HG03342 (cell line): ENCODE measurements at regions not wholly inside any gene's neighbourhood (a gene's known extent, or its start where the extent isn't known, plus 50 kb on each side); places are given as distances from the start of the nearest gene placed in this dataset.
"Not testable (repeated sequence)": the region's sequence is repeated elsewhere in the genome, so short reads cannot be mapped to it uniquely, and the experiment has no call there.

Experiments used
- ATAC-seq: cut with Tn5 transposase; IDR thresholded peaks from one replicate; pipeline ENCODE4 v1.9.1; 2021; ENCODE audit warnings: mild to moderate bottlenecking, moderate library complexity; ENCODE audit not compliant: unreplicated experiment

DNA sequence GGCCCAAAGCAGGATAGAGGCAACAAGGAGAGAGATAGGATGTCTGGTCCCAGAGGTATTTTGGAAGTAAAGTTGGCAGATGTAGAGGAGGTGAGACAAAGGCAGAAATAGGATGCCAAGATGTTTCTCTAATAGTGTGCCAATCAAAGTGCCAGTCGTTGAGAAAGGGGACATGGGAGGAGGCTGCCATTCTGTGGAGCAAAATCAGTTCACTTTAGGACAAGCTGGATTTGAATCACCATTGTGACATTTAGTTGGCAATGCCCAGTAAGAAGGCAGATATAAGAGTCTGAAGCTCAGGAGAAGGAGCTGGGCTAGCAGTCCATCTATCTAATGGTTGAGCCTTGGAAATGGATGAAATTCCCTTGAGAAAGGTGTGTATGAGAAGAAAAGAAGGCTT lies 53.8 kb downstream of the ADRB2 start:
- no peak for ATAC-seq

DNA sequence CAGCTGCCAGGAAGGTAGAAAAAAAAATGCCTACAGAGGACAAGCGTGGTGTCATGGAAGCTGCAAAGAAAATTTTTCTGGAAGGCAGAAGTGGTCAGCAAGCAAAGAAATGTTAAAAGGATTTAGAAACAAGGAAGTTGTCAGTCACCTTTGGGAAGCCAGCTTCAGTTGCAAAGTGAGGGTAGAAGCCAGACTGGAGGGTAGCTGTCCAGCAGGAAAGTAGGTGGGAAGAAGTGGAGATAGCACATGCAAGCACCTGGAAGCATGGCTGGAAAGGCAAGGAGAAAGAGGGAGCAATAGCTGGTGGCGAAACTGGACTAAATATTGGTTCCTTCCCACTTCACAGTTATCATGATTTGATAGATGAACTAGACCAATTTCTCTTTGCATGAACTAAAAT lies 54.3 kb downstream of the ADRB2 start:
- ATAC-seq: no peak

DNA sequence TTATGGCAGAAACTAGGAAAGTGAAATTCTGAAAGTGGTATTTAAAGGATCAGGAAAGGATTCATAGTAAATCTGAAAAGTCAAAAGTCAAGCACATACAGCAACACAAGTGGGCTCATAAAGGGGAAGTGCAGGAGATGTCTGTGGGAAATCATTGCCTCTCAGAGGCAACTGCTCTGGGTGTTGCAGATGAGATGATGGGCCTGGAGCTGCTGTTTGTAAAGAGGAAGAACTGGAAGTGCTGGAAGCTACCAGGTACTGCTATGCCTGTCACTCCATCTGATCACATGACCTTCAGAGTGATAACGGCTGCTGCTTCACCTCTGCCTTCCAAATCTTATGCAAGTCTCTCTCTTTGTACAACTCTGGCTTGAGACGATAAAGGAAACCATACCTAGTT lies 55.9 kb downstream of the ADRB2 start:
- no peak for ATAC-seq

DNA sequence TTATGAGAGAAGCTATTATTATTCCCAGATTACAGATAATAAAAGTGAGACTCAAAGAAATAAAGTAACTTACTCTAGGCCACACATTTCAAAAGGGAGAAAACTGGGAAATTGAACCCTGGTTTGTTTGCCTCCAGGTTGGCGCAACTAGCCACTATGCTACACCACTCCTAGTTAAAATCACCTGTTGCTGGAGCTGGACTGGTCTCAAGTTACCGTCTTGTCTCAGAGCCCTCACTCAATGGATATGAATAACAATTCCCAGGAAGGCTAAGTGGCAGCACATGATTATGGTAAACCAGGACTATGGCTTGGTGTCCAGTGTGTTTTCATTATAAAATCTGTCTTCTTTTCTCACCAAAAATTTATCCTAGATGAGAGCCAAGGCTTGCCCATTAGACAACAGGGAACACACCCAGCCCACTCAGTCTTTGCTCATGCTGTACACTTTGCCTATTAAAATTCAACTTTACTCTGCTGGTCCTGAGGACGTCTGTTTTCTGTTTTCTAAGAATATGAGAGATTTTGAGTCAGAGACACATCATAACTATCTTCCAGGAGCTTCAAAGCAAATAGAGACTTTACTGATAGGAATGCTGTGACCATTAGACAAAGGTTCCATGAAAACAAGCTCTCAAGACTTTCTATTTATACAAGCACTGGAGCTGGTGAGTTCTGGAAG lies 58.1 kb downstream of the ADRB2 start:
- no peak for ATAC-seq

DNA sequence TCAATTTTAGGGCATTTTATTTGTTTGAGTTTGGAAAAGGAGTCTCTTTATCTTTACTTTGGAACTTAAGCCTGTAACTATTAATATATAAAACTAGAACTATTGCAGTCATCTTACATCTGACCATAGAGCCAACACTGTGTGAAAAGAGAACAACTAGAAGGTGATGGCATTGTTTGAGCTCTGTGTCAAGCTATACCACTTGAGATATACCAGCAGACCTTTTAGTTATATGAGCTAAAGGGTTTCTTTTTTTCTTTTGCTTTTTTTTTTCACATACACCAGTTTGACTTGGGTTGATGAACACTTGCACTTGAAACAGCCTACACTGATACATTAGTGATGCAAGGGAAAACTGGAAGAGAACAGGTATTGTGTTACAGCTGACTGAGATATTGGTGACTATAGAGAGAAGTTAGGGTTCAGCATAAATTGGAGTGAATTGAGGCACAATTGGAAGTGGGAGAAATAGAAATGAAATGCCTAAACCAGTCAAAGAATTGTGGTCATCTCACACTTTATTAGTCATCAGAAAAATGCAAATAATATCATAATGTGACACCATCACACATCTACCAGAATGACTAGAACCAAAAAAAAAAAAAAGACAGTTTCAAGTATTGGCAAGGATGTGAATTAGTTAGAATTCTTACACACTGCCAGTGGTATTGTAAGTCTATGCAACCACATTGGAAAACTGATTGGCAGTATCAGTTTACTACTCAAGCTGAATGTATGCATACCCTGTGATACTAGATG lies 60.9 kb downstream of the ADRB2 start:
- ATAC-seq: no peak

DNA sequence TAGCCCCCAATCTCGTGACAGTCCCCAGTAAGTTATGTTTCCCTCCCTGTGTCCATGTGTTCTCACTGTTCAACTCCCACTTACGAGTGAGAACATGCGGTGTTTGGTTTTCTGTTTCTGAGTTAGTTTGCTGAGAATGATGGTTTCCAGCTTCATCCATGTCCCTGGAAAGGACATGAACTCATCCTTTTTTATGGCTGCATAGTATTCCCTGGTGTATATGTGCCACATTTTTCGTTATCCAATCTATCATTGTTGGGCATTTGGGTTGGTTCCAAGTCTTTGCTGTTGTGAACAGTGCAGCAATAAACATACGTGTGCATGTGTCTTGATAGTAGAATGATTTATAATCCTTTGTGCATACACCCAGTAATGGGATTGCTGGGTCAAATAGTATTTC lies 63.5 kb downstream of the ADRB2 start:
- not testable (repeated sequence) for ATAC-seq

DNA sequence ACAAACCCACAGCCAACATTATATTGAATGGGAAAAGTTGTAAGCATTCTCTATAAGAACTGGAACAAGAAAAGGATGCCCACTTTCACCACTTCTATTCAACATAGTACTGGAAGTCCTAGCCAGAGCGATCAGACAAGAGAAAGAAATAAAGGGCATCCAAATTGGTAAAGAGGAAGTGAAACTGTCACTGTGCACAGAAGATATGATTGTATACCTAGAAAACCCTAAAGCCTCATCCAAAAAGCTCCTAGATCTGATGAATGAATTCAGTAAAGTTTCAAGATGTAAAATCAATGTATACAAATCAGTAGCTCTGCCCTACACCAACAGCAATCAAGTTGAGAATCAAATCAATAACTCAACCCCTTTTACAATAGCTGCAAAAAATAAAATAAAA lies 69.0 kb downstream of the ADRB2 start:
- not testable (repeated sequence) for ATAC-seq

DNA sequence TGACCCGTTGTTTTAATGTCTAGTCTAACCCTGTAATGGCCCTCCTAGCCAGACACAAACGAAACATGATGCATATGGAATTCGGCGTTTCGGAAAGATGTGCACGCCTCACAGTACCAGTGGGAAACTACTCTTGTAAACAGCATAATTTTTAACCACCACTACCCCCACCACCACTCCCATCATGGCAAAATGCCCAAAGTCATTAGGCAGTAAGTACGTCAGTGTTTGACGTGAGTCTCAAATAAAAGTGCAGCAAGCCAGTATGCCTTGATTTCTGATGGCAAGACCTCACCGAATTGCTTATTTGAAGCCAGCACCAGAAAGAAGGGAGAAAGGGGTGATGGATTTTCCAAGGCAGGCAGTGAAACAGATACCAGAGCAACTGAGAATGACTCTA lies 71.4 kb downstream of the ADRB2 start:
- no peak for ATAC-seq

DNA sequence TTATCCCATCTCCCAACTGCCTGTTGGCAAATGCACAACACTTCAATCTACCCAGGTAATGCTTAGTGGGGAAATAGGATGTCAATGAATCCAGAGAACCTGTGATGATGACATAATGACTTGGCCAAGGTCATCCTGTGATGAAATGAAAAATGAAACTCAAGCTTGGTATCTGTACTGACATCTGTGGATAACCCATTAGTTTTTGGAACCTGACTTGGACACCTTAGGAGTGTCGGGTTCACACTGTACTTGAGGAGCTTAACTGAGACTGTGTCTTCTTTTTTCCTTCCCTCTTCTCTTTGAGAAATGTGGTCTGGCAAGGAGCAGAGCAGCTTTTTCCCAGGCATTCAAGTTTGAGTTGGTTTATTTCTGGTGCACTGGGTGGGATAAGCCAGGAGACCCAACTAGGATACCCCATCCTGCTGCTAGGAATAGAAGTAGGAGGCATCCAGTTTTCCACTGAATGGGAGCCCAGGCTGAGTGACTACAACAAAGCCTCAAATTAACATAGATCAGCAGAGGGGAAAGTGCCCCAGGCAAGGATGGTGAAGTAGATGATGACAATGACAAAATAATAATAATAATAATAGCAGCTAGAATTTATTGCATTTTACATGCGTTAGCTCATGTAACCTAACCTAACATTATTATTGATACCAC lies 72.1 kb downstream of the ADRB2 start:
- no peak for ATAC-seq

DNA sequence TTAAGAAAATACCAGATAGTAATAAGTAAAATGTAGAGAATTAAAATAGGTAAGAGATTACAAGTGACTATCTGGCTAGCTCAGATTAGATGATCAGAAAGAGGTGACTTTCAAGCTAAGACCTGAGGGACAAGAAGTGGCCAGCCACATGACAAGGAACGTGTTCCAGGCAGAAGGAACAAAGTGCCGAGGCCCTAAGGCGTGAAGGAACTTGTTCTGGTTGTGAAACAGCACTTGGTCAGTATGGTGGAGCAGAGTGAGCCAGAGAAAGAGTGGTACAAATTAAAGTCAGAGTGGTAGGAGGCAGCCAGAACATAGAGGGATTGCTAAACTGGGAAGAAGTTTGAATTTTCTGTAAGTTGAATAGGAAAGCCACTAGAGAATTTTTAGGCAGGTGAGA lies 73.6 kb downstream of the ADRB2 start:
- no peak for ATAC-seq

DNA sequence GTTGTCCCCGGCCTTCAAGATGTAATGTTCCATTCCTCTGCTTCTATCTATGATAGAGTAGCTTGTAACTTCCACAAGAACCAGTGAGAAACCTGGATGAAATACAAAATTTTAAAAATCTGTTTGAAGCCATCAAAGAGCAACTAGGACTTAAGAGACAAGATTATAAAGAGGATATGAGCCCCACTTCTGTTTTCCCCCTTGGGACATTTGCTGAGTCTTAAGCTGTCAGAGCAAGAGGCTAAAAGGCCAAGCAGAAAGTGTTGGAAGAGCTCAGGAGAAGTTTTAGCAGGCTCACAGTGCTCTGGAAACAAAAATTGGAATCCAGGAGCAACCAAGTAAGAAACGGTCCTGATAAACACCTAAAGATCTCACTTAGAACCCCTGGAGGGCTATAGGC lies 76.1 kb downstream of the ADRB2 start:
- ATAC-seq: no peak

DNA sequence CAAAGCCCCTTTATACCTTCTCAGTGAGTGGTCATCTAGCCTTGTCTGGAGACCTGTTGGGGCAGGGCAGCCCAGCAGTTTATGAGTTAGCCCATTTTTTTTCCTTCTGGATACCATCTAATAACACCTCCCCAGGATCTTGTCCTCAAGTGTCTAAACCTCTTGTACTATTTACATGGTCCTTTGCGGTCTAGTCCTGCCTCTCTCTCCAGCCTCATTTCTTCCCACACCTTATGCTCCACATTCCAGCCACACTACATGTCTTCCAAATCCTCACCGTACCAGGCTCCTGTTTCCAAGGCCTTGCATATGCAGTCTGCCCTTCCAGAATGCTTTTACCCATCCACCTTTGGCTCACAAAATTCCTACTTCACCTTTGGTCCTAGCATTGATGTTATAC lies 77.2 kb downstream of the ADRB2 start:
- no peak for ATAC-seq

DNA sequence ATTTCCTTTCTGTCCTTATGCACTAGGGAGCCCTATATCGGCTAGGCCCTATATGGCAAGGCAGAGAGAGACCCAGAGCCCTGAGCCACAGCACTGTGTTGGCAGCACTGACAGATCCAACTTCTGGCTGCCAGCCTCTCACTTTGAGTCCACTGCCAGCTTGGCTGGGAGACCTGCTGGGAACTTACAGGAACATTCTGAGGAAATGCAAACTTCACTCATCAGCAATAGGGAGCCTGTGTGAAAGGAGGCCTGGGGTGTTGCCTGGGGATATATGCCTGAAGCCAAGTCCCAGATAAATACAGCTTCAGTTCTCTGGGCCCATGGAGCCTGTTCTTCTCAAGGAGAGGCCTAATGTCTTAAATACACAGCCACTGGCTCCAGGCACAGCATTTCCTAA lies 78.0 kb downstream of the ADRB2 start:
- ATAC-seq: no peak

DNA sequence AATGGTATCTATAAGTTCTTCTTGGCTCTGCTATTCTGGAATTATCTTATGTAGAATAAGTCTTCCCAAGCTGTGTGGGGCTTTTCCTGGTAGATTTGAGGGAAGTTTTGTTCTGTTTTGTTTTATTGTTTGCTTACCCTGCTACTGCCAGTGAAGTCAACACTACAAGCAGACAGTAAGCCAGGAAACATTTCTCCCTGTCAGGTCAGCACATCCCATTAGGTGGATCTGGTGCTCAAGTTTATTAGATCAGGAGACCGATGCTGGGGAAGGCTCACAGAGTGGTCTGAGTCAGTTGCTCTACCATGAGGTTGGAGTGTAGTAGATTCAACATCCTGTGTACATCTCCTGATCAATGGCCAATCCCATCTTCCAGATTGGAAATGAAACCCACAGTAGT lies 79.1 kb downstream of the ADRB2 start:
- no peak for ATAC-seq

DNA sequence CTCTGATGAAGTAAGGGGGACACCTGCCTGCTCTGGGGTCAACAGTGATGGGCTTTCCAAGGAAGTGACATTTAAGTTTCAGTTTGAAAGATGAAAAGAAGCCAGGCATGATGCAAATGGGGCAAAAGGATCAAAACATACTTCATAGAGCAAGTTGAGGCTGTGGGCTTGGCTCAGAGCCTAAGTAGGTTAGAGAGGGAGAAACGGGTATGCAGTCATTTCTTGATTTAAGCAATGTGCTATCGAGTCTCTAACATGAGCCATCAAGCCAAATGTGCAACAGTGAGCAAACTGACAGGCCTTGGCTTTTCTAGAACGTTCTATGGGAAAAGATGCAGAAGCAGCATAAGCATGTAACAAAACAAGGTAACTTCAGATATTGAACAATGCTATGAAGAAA lies 80.6 kb downstream of the ADRB2 start:
- no peak for ATAC-seq

DNA sequence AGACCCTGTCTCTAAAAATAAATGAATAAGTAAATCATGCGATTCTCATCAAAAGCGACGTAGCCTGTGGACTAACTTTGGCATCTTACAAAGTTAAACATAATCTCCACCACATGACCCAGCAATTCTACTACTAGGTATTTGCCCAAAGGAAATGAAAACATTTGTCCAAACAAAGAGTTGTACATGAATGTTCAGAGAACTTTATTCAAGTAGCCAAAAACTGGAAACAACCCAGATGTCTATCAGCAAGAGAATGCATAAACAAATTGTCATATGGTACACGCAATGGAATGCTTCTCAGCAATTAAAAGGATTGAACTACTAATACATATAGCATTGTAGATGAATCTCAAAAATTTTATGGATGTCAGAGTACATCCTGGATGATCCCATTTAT lies 82.6 kb downstream of the ADRB2 start:
- no peak for ATAC-seq

DNA sequence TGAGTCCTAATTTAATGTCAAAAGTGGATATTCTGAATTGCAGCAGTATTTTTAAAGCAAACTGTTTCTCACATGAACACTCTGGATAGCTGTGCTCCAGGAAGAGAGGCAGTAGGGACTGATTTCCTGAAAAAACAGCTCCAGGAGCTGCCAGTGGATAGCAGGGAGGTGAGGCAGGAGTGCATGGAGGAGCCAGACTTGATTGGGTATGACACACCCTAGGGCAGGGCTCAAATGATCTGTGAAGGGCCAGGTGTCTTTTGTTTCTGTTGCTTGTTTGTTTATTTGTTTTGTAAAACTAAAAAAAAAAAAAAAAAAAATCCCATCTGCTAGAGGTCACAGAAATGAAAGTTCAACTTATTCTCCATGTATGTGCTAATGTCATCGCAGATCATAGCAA lies 83.4 kb downstream of the ADRB2 start:
- ATAC-seq: no peak

DNA sequence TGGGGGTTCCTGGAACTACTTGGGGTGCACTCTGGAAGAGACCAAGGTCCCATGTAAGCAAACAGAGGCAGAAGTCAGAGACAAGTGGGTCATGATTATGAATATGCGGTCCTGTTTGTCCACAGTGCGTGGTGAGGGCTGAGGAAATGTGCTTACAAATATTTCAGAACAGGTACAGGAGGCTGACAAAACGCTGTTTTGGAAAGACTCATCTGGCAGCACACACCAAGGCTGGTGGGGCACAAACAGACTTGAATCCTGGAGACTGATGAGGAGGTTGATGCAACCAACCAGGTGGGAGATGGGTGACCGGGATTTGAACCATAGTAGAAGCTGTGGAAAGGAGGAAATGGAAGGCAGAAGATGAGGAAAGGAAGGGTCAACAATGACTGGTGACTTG lies 83.8 kb downstream of the ADRB2 start:
- no peak for ATAC-seq

DNA sequence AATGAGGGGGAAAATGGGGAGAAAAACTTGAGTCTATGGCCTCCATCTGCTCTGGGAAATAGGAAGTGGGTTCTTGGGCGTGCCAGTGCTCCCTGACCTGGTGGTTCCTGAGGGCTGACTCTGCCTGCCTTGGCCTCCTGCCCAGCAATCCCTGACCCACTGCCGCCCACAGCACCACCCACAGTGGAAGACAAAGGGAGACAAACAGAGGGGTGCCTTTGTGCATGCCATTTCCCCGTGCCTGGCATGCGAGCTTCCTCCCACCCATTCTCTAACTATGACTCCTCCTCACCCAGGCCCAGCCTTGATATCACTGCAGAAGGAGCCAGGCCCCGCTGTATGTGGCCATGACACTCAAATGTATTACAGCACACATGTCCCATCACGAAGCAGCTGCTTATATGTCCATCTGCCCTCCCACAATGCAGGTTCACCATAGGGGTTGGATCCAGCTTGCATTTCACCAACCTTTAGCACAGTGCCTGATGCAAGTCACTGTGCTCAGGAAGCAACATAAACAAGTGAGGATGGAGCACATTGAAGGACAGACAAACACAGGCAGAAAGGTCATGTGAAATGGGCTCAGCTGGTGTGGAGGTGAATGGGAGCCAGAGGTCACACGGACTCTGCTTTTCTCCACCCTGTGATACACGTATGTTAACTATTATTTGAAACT lies 84.4 kb downstream of the ADRB2 start:
- ATAC-seq: no peak

DNA sequence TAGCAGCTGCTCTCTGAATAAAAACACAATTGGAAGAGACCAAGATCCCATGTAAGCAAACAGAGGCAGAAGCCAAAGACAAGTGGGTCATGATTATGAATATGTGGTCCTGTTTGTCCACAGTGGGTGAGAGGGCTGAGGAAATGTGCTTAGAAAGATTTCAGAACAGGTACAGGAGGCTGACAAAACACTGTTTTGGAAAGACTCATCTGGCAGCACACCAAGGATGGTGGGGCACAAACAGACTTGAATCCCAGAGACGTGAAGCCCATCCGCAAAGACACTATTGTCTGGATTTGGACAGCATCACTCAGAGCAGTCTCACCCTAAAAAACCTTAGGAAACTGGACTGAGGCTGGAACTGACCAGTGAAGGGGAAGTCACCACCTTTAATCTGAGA lies 85.0 kb downstream of the ADRB2 start:
- no peak for ATAC-seq

DNA sequence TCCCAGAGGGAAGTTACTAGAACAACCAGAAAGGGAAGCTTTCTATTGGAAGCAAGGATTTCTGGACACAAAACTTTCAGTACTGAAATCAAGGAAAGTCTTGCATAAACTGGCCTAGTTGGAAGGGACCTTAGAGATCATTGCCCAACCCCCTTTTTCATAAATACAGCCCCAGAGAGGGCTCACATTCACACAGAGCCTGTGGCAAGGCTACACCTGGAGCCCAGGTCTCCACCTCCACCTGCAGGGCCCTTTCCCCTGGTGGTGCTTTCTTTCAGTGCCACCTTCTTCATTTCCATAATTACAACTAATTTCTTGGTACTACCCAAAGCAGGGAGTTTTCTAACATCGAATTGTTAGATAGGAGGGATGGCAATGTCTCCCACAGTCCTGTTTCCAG lies 85.7 kb downstream of the ADRB2 start:
- no peak for ATAC-seq
